ENCODE measurements at regions not wholly inside any gene's neighbourhood (a gene's known extent, or its start where the extent isn't known, plus 50 kb on each side); places are given as distances from the start of the nearest gene placed in this dataset.

DNA sequence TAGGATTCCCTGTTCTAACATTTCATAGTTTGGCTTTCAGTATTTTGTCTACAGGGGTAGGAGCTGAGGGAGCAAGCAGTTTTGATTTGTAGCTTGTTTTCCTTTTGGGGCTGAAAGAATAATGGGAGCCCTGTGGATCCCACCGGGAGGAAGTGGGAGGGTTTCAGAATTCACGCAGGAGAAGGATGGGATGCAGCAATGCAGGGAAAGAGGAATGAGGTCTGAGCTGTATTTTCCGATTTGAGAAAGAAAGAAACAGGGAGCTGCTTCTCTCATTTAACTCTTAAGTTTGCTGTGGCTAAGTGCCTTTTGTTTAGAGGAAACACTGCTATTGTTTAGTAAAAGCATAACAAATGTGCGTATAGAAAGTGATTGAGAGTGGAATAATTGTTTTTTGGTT lies 141.0 kb downstream of the ADCYAP1 start:
- in situ Hi-C loops (cut with MboI; ENCODE audit: low pct_unique_long_range_greater_than_20kb, low sequenced_read_pairs, unreplicated experiment): no loop called here
- TF ChIP-seq, protein P1, sequence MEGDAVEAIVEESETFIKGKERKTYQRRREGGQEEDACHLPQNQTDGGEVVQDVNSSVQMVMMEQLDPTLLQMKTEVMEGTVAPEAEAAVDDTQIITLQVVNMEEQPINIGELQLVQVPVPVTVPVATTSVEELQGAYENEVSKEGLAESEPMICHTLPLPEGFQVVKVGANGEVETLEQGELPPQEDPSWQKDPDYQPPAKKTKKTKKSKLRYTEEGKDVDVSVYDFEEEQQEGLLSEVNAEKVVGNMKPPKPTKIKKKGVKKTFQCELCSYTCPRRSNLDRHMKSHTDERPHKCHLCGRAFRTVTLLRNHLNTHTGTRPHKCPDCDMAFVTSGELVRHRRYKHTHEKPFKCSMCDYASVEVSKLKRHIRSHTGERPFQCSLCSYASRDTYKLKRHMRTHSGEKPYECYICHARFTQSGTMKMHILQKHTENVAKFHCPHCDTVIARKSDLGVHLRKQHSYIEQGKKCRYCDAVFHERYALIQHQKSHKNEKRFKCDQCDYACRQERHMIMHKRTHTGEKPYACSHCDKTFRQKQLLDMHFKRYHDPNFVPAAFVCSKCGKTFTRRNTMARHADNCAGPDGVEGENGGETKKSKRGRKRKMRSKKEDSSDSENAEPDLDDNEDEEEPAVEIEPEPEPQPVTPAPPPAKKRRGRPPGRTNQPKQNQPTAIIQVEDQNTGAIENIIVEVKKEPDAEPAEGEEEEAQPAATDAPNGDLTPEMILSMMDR (IDR thresholded peaks at IDR 0.05; ENCODE audit: extremely low read depth, insufficient read depth, missing control alignments): no peak
- no peak for DNase-seq (ENCODE audit: low spot score)

DNA sequence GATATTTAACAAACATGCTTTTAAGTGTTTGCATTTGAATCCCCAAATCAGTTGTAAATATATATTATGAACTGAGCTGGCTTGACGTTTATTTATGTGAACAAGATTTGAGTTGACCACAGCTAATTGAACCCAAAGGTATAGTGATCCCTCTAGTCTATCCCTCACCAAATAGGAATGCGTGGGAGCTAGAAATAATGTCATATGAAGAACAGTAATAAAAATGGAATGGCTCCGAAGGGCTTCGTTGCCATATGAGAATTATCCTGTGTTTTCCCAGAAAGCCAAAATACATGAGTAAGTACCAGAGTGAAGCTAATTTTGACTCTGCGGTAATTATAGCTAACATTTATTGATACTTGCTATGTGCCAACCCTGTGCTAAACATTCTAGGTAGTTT lies 142.7 kb downstream of the ADCYAP1 start:
- in situ Hi-C loops (cut with MboI; ENCODE audit: low pct_unique_long_range_greater_than_20kb, low sequenced_read_pairs, unreplicated experiment): no loop called here
- TF ChIP-seq, protein P1 (IDR thresholded peaks at IDR 0.05; ENCODE audit: extremely low read depth, insufficient read depth, missing control alignments): no peak
- no peak for DNase-seq (ENCODE audit: low spot score)

DNA sequence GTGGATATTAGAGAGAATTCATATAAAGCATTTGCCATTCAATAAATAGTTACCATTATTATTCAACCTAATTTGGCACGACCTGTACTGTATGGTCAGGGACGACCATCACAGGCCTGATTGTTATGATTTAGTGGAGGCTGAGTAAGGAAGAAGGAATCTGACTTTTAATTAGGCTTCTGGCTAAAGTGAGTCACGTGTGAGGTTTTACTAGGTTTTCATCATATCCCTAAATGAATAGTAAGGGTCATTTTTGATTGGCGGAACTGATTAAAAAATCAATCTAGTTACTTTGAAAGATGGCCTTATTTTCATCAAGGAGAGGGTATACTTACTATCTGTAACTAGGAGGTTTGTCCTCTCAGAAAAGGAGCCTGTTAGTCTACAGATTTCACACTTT lies 143.4 kb downstream of the ADCYAP1 start:
- no peak for DNase-seq (ENCODE audit: low spot score)
- TF ChIP-seq, protein P1 (IDR thresholded peaks at IDR 0.05; ENCODE audit: extremely low read depth, insufficient read depth, missing control alignments): no peak
- in situ Hi-C loops (cut with MboI; ENCODE audit: low pct_unique_long_range_greater_than_20kb, low sequenced_read_pairs, unreplicated experiment): no loop called here

DNA sequence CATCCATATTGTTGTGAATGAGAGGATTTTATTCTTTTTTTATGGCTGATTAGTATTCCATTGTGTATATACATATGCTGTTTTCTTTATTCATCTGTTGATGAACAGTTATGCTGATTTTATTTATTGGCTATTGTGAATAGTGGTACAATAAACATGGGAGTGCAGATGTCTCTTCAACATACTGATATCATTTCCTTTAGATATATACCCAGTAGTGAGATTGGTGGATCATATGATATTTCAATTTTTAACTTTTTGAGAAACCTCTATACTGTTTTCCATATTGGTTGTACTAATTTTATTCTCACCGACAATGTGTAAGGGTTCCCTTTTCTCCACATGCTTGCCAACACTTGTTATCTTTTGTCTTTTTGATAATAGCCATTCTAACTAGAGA lies 144.5 kb downstream of the ADCYAP1 start:
- TF ChIP-seq, protein P1 (IDR thresholded peaks at IDR 0.05; ENCODE audit: extremely low read depth, insufficient read depth, missing control alignments): no peak
- in situ Hi-C loops (cut with MboI; ENCODE audit: low pct_unique_long_range_greater_than_20kb, low sequenced_read_pairs, unreplicated experiment): no loop called here
- DNase-seq (ENCODE audit: low spot score): no peak

DNA sequence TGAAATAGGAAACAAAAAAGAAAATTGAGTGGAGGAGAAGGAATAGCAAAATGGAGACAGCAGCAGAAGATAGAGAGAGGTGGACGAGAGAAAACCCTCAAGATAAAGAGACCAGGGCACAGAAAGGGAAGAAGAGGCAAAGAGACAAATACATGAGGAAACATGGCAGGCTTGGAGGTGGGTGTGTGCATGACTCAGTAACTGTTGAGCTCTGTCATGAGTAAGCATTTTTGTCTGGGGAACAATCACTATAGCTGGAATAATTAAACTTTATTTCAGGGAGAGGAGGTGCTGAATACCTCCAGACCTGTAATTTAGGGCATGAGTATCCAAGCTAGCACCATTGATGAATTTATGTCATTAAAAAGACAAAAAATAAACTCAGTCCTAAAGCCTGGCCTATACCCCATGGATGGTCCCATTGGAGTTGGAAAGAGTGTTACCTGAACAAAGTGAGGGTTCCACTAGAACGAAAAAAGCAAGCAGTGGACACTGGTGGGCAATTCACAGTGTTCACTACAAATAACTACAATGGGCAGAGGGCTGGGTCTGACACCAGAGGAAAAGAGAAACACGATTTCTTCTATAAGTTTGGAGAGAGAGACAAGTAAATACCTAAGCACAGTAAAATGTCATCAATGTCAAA lies 145.5 kb downstream of the ADCYAP1 start:
- in situ Hi-C loops (cut with MboI; ENCODE audit: low pct_unique_long_range_greater_than_20kb, low sequenced_read_pairs, unreplicated experiment): no loop called here
- no peak for DNase-seq (ENCODE audit: low spot score)
- TF ChIP-seq, protein P1 (IDR thresholded peaks at IDR 0.05; ENCODE audit: extremely low read depth, insufficient read depth, missing control alignments): no peak

DNA sequence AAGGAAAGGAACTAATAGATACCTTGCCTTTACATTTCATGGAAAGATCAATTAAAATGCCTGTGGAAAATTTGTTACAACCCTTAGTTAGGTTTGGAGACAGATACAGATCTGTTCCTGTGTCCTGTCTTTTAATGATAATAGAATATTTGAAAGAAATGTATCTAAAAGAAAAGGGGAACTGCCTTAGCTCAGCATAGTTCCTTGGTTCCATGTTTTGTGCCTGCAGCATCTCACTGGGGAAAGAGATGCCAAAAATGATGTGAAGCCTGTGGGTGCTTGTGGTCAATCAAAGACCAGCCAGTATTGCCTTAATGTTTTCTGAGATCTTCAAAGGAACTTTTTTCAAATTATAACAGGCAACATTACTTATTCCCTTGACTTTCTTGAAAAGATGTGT lies 147.6 kb downstream of the ADCYAP1 start:
- TF ChIP-seq, protein P1 (IDR thresholded peaks at IDR 0.05; ENCODE audit: extremely low read depth, insufficient read depth, missing control alignments): no peak
- no peak for DNase-seq (ENCODE audit: low spot score)
- in situ Hi-C loops (cut with MboI; ENCODE audit: low pct_unique_long_range_greater_than_20kb, low sequenced_read_pairs, unreplicated experiment): no loop called here

All from GM13977 (cell line).